BLaER1 treated with 17β-estradiol and CSF1 and Interleukin-3, amounts not matched to agents 10 nM and 100 nM (cell line): ENCODE measurements at regions not wholly inside any gene's neighbourhood (a gene's known extent, or its start where the extent isn't known, plus 50 kb on each side); places are given as distances from the start of the nearest gene placed in this dataset.
"Not testable (repeated sequence)": the region's sequence is repeated elsewhere in the genome, so short reads cannot be mapped to it uniquely, and the experiment has no call there.

Experiments
- H3K27ac ChIP-seq, 11 experiments: shearing (Covaris generic); formaldehyde crosslinking; 2 replicates each; pipeline ENCODE4 v1.8.1; 2022
- H3K27me3 ChIP-seq, 11 experiments: shearing (Covaris generic); formaldehyde crosslinking; 2 replicates each; pipeline ENCODE4 v1.8.1; 2022
- H3K36me3 ChIP-seq, 11 experiments: shearing (Covaris generic); formaldehyde crosslinking; 2 replicates each; pipeline ENCODE4 v1.8.1; 2022
- H3K4me1 ChIP-seq, 10 experiments: shearing (Covaris generic); formaldehyde crosslinking; 2 replicates each; pipeline ENCODE4 v1.8.1; 2022
- H3K4me2 ChIP-seq, 11 experiments: shearing (Covaris generic); formaldehyde crosslinking; 2 replicates each; pipeline ENCODE4 v1.8.1; 2022
- H3K4me3 ChIP-seq, 10 experiments: shearing (Covaris generic); formaldehyde crosslinking; 2 replicates each; pipeline ENCODE4 v1.8.1; 2022
- H3K9ac ChIP-seq, 11 experiments: shearing (Covaris generic); formaldehyde crosslinking; 2 replicates each; pipeline ENCODE4 v1.8.1; 2022
- H3K9me3 ChIP-seq, 11 experiments: shearing (Covaris generic); formaldehyde crosslinking; replicated peaks in 1 of 11; 2 replicates each; pipeline ENCODE4 v1.8.1; 2022
- H4K20me1 ChIP-seq, 11 experiments: shearing (Covaris generic); formaldehyde crosslinking; 2 replicates each; pipeline ENCODE4 v1.8.1; 2022
- Cebpa-rat ChIP-seq, 11 experiments: shearing (Covaris generic); IDR thresholded peaks; 2 replicates each; pipeline ENCODE4 v1.8.1; 2022

- H3K4me3 ChIP-seq, result no peak overlapping the region
- TF ChIP-seq Cebpa-rat (IDR thresholded peaks at IDR 0.05), result no peak
- H3K4me1 ChIP-seq, result peaks cover 0 to 13% (median 0%) of the 10 kb centered on the region in 10 experiments; a peak in 4 of 20 replicates
- H3K27ac ChIP-seq, result no peak overlapping the region
- no peak overlapping the region for H3K9ac ChIP-seq
- H3K9me3 ChIP-seq, result no peaks in the 10 kb centered on the region
- H3K27me3 ChIP-seq, result no peaks in the 10 kb centered on the region
- no peaks in the 10 kb centered on the region for H4K20me1 ChIP-seq
- no peaks in the 10 kb centered on the region for H3K36me3 ChIP-seq
- H3K4me2 ChIP-seq, result no peak overlapping the region
These were observed 381.9 kb upstream of the CCL2 start for GRCh38 chr17:33873201-33873617.

GRCh38 chr17:33874617-33875060, 380.4 kb upstream of the CCL2 start:
- Histone ChIP-seq H3K4me3 (no peak overlapping the region), H3K27ac (no peak overlapping the region), H3K4me1 (peaks cover 0 to 13% (median 0%) of the 10 kb centered on the region in 10 experiments; a peak in 4 of 20 replicates), H4K20me1 (no peaks in the 10 kb centered on the region), H3K9me3 (no peaks in the 10 kb centered on the region), H3K9ac (no peak overlapping the region), H3K36me3 (no peaks in the 10 kb centered on the region), H3K27me3 (no peaks in the 10 kb centered on the region), H3K4me2 (no peak overlapping the region)
- no peak for TF ChIP-seq Cebpa-rat (IDR thresholded peaks at IDR 0.05)

- no peaks in the 10 kb centered on the region for H3K9me3 ChIP-seq
- H3K36me3 ChIP-seq, result no peaks in the 10 kb centered on the region
- no peak overlapping the region for H3K27ac ChIP-seq
- no peak overlapping the region for H3K4me2 ChIP-seq
- H3K27me3 ChIP-seq, result no peaks in the 10 kb centered on the region
- H4K20me1 ChIP-seq, result no peaks in the 10 kb centered on the region
- H3K4me1 ChIP-seq, result peaks cover 0 to 13% (median 0%) of the 10 kb centered on the region in 10 experiments; a peak in 4 of 20 replicates
- no peak overlapping the region for H3K4me3 ChIP-seq
- TF ChIP-seq Cebpa-rat (IDR thresholded peaks at IDR 0.05), result no peak
- H3K9ac ChIP-seq, result no peak overlapping the region
These were observed 379.1 kb upstream of the CCL2 start for GRCh38 chr17:33875973-33876372.

GRCh38 chr17:33882273-33882672, 372.8 kb upstream of the CCL2 start:
- H3K9ac ChIP-seq, H3K4me1 ChIP-seq, H4K20me1 ChIP-seq, H3K27ac ChIP-seq, H3K4me2 ChIP-seq, H3K4me3 ChIP-seq, H3K9me3 ChIP-seq, H3K36me3 ChIP-seq, H3K27me3 ChIP-seq: not testable (repeated sequence)

- H3K4me3 ChIP-seq, H3K27ac ChIP-seq, H3K36me3 ChIP-seq, H3K27me3 ChIP-seq, H3K9me3 ChIP-seq, H3K4me2 ChIP-seq, H4K20me1 ChIP-seq, H3K9ac ChIP-seq, H3K4me1 ChIP-seq: not testable (repeated sequence)
These were observed 372.4 kb upstream of the CCL2 start for GRCh38 chr17:33882677-33883076.

DNA sequence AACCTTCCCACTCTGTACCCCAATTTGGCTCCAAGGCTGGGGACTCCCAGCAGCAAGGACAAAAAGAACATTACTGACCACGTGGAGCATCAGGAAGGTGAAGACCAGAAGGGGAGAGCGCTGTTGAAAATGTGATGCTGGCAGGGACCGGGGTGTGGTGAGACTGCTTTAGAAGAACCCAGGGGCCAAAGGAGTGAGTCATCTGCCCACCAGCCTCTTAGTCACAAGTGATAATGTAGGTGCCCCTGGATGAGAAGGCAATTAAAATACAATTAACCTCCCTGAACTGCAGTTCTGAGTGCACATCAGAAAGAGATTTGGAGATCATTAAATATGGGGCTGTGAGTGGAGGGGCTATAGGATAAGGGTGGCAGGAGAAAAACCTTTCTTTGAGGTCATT, 366.6 kb upstream of the CCL2 start:
- no peak overlapping the region for H3K27ac ChIP-seq
- H3K36me3 ChIP-seq, result no peaks in the 10 kb centered on the region
- no peaks in the 10 kb centered on the region for H3K9me3 ChIP-seq
- no peak overlapping the region for H3K4me3 ChIP-seq
- H3K4me1 ChIP-seq, result no peaks in the 10 kb centered on the region
- H3K27me3 ChIP-seq, result no peaks in the 10 kb centered on the region
- no peak overlapping the region for H3K9ac ChIP-seq
- no peak overlapping the region for H3K4me2 ChIP-seq
- H4K20me1 ChIP-seq, result no peaks in the 10 kb centered on the region
- TF ChIP-seq Cebpa-rat (IDR thresholded peaks at IDR 0.05), result no peak

- H3K9ac ChIP-seq, result no peak overlapping the region
- TF ChIP-seq Cebpa-rat (IDR thresholded peaks at IDR 0.05), result no peak
- H3K4me3 ChIP-seq, result no peak overlapping the region
- no peak overlapping the region for H3K4me2 ChIP-seq
- H3K36me3 ChIP-seq, result no peaks in the 10 kb centered on the region
- no peaks in the 10 kb centered on the region for H3K27me3 ChIP-seq
- no peaks in the 10 kb centered on the region for H4K20me1 ChIP-seq
- no peaks in the 10 kb centered on the region for H3K9me3 ChIP-seq
- H3K4me1 ChIP-seq, result no peaks in the 10 kb centered on the region
- H3K27ac ChIP-seq, result no peak overlapping the region
These were observed 366.0 kb upstream of the CCL2 start for GRCh38 chr17:33889040-33889439.

DNA sequence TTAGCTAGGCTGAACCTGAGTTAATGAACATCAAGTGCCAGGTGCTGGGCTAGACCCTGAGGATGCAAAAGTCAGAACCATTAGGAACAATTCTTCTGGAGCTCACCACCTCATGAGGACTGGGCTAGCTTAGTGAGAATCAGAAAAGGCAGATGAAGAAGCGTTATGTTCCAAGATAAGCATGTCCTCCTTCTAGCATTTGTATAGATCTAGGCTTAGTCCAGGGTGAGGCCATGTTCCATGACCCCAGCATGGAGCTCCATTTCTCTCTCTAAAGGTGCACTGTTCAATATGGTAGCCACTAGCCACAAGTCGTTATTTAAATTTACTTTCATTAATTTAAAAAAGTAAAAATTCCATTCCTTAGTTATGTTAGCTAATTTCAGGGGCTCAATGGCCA, 365.3 kb upstream of the CCL2 start:
- no peaks in the 10 kb centered on the region for H3K4me1 ChIP-seq
- no peak overlapping the region for H3K4me3 ChIP-seq
- no peaks in the 10 kb centered on the region for H3K27me3 ChIP-seq
- H3K36me3 ChIP-seq, result no peaks in the 10 kb centered on the region
- no peak overlapping the region for H3K4me2 ChIP-seq
- no peaks in the 10 kb centered on the region for H3K9me3 ChIP-seq
- no peaks in the 10 kb centered on the region for H4K20me1 ChIP-seq
- no peak for TF ChIP-seq Cebpa-rat (IDR thresholded peaks at IDR 0.05)
- H3K9ac ChIP-seq, result no peak overlapping the region
- H3K27ac ChIP-seq, result no peak overlapping the region

DNA sequence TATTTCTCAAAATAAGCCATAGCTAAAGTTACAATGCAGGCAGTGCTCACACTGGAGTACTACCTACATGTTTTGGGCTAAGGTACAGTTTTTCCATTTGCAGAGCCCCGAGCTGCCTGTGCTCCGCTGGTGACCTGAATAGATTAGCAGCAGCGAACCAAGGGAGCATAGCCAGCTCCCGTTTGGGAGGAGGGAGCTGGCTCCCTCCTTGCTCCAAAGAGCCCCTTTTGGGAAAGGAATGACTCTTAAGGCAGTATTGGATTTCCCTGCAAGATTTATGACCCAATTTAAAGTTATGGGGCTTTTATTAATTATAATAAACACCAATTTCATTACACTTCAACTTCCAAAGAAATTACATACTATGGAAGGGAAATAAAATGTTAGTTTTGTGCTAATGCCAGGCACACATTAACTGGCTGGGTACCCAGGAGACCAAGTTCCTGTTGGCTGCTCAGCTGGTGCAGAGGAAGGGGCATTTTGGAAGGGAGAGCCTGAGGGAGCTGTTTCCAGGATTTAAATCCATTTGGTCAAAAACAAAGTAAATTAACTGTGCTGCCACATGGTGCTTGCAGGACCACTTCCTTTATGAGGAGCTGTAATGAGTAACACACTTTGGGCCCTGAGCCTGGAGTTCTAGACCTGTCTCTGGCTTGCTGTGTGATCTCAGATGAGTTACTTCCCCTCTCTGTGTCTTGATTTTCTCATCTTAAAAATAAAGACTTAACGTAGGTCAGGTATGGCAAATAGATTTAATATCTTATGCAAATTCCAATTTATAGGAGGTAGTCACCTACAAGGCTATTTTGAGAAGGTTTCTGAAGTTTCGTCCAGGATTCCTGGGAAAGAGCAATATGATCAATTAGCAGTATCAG, 362.1 kb upstream of the CCL2 start:
- no peak overlapping the region for H3K4me2 ChIP-seq
- H4K20me1 ChIP-seq, result no peaks in the 10 kb centered on the region
- TF ChIP-seq Cebpa-rat (IDR thresholded peaks at IDR 0.05), result no peak
- no peaks in the 10 kb centered on the region for H3K9me3 ChIP-seq
- no peak overlapping the region for H3K4me3 ChIP-seq
- peaks cover 0 to 5% (median under 1%) of the 10 kb centered on the region in 10 experiments; a peak in 9 of 20 replicates for H3K4me1 ChIP-seq
- H3K9ac ChIP-seq, result no peak overlapping the region
- no peaks in the 10 kb centered on the region for H3K36me3 ChIP-seq
- H3K27me3 ChIP-seq, result no peaks in the 10 kb centered on the region
- no peak overlapping the region for H3K27ac ChIP-seq

DNA sequence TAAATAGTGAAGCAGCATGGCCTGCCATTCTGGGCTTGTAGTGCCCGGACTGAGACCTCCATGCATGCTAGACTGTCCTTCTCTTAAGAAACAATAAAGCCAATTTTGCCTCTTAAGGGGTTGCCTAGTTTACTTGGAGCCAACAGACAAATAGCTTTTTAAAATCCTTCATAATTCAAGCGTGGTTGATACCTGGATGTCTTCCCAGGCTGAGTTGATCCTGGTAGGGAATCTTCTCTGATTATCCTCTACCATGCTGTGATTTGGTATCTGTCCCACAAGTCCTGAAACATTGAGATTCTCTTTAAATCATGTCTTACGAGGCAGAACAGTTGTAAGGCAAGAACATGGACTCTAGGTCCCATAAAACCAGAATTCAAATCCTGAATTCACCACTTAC, 359.6 kb upstream of the CCL2 start:
- Histone ChIP-seq H3K9me3 (no peaks in the 10 kb centered on the region), H3K4me2 (no peak overlapping the region), H3K4me1 (peaks cover 8 to 22% (median 16%) of the 10 kb centered on the region in 10 experiments; a peak in 18 of 20 replicates), H3K36me3 (no peaks in the 10 kb centered on the region), H4K20me1 (no peaks in the 10 kb centered on the region), H3K9ac (no peak overlapping the region), H3K4me3 (no peak overlapping the region), H3K27ac (no peak overlapping the region), H3K27me3 (no peaks in the 10 kb centered on the region)
- TF ChIP-seq Cebpa-rat (IDR thresholded peaks at IDR 0.05), result no peak
